CD14-positive monocyte (primary cell): ENCODE measurements at regions not wholly inside any gene's neighbourhood (a gene's known extent, or its start where the extent isn't known, plus 50 kb on each side); places are given as distances from the start of the nearest gene placed in this dataset.

Source experiments
- DNase-seq, 3 donors: peaks; one replicate each; pipeline ENCODE4 v3.0.0-alpha.2; 2011 to 2022
- H2AFZ ChIP-seq: 2 replicates; pipeline ENCODE4 v1.6.0; 2012; ENCODE audit warnings: mild to moderate bottlenecking, low read depth, low read length, inconsistent platforms; ENCODE audit not compliant: insufficient read depth, poor library complexity, severe bottlenecking
- H3K27ac ChIP-seq, 2 donors: 1 replicate in 1 of 2; 2 replicates in 1 of 2; pipeline ENCODE4 v1.5.1; 2012 to 2013; ENCODE audit warnings: low read length in 2 of 2, control low read depth in 1 of 2, inconsistent platforms in 1 of 2, low read depth in 1 of 2, mild to moderate bottlenecking in 1 of 2
- H3K27me3 ChIP-seq, 2 donors: one replicate each; pipeline versions ENCODE4 v1.6.0 to v1.6.1; 2011 to 2013; ENCODE audit warnings: low read length in 2 of 2; ENCODE audit not compliant: control insufficient read depth in 2 of 2, insufficient read depth in 2 of 2
- H3K36me3 ChIP-seq, 2 donors: replicated peaks in 1 of 2; 1 replicate in 1 of 2; 2 replicates in 1 of 2; pipeline versions ENCODE4 v1.5.1 to v1.6.1; 2012 to 2013; ENCODE audit warnings: low read length in 2 of 2, control low read depth in 1 of 2, inconsistent platforms in 1 of 2, mild to moderate bottlenecking in 1 of 2; ENCODE audit not compliant: insufficient read depth in 2 of 2, control insufficient read depth in 1 of 2
- H3K4me1 ChIP-seq, 2 donors: 1 replicate in 1 of 2; 2 replicates in 1 of 2; pipeline versions ENCODE4 v1.5.1 to v1.6.1; 2012 to 2013; ENCODE audit warnings: low read length in 2 of 2, control low read depth in 1 of 2, inconsistent platforms in 1 of 2, mild to moderate bottlenecking in 1 of 2, moderate library complexity in 1 of 2; ENCODE audit not compliant: insufficient read depth in 2 of 2, control insufficient read depth in 1 of 2
- H3K4me2 ChIP-seq: replicated peaks from 2 replicates; pipeline ENCODE3; 2012; ENCODE audit warnings: low read length, moderate library complexity, mild to moderate bottlenecking; ENCODE audit not compliant: poor library complexity, severe bottlenecking; ENCODE audit errors: extremely low read depth
- H3K4me3 ChIP-seq, 3 experiments: fragments of 200-600 bp in 1 of 3; sonication (generic) in 1 of 3; replicated peaks in 1 of 3; 1 replicate in 2 of 3; 2 replicates in 1 of 3; pipeline ENCODE4 v1.5.1; 2011 to 2013; ENCODE audit warnings: low read length in 3 of 3, mild to moderate bottlenecking in 3 of 3, control low read depth in 2 of 3, low read depth in 2 of 3, inconsistent platforms in 1 of 3, moderate library complexity in 1 of 3
- H3K79me2 ChIP-seq: 2 replicates; pipeline ENCODE4 v1.6.0; 2012; ENCODE audit warnings: mild to moderate bottlenecking, control low read depth, inconsistent platforms, low read length, moderate library complexity; ENCODE audit not compliant: insufficient read depth
- H3K9ac ChIP-seq: 2 replicates; pipeline ENCODE4 v1.6.0; 2017; ENCODE audit warnings: low read length, mild to moderate bottlenecking; ENCODE audit not compliant: insufficient read depth, poor library complexity, severe bottlenecking
- H3K9me3 ChIP-seq, 2 donors: replicated peaks in 1 of 2; 1 replicate in 1 of 2; 2 replicates in 1 of 2; pipeline versions ENCODE4 v1.5.1 to v1.6.1; 2012 to 2013; ENCODE audit warnings: low read length in 2 of 2, control low read depth in 1 of 2; ENCODE audit not compliant: control insufficient read depth in 1 of 2, insufficient read depth in 1 of 2
- H4K20me1 ChIP-seq: 2 replicates; pipeline ENCODE4 v1.6.0; 2012; ENCODE audit warnings: mild to moderate bottlenecking, low read length, control low read depth, moderate library complexity; ENCODE audit not compliant: insufficient read depth
- H3K27ac Mint-ChIP-seq, 7 donors: one replicate each; pipeline ENCODE4 v1.8.0; 2020; ENCODE audit warnings: mild to moderate bottlenecking in 7 of 7, mixed read lengths in 7 of 7, moderate library complexity in 6 of 7, inconsistent platforms in 2 of 7
- H3K27me3 Mint-ChIP-seq, 3 donors: one replicate each; pipeline ENCODE4 v1.8.0; 2021 to 2022; ENCODE audit warnings: low read depth in 3 of 3, mild to moderate bottlenecking in 3 of 3, mixed read lengths in 3 of 3, moderate library complexity in 3 of 3, inconsistent platforms in 1 of 3
- H3K36me3 Mint-ChIP-seq, 2 donors: one replicate each; pipeline ENCODE4 v1.8.0; 2020; ENCODE audit warnings: mixed read lengths in 2 of 2, inconsistent platforms in 1 of 2, mild to moderate bottlenecking in 1 of 2
- H3K4me1 Mint-ChIP-seq: one replicate; pipeline ENCODE4 v1.8.0; 2020; ENCODE audit warnings: mild to moderate bottlenecking, mixed read lengths
- H3K4me3 Mint-ChIP-seq, 2 donors: one replicate each; pipeline ENCODE4 v1.8.0; 2020; ENCODE audit warnings: mild to moderate bottlenecking in 2 of 2, mixed read lengths in 2 of 2, moderate library complexity in 1 of 2
- H3K9me3 Mint-ChIP-seq, 7 donors: one replicate each; pipeline ENCODE4 v1.8.0; 2020 to 2022; ENCODE audit warnings: mixed read lengths in 7 of 7, mild to moderate bottlenecking in 6 of 7, moderate library complexity in 6 of 7, inconsistent platforms in 2 of 7
- CTCF ChIP-seq: fragments of 200-600 bp; IDR thresholded peaks from one replicate; pipeline ENCODE4 v1.8.0; 2022; ENCODE audit warnings: antibody characterized with exemption, mild to moderate bottlenecking
- whole genome bisulfite sequencing: methylation state at CpG from one replicate; pipeline ENCODE4 v1.1.5; 2013; ENCODE audit warnings: missing lambda C conversion rate; ENCODE audit not compliant: insufficient coverage; 5-methylcytosine and 5-hydroxymethylcytosine counted together
- intact Hi-C, 2 donors: fragments of 100-400 bp; cut with micrococcal nuclease; formaldehyde crosslinking; loops; one replicate each; pipeline versions ENCODE4 v1.15.0 to v1.15.1; 2023

DNA sequence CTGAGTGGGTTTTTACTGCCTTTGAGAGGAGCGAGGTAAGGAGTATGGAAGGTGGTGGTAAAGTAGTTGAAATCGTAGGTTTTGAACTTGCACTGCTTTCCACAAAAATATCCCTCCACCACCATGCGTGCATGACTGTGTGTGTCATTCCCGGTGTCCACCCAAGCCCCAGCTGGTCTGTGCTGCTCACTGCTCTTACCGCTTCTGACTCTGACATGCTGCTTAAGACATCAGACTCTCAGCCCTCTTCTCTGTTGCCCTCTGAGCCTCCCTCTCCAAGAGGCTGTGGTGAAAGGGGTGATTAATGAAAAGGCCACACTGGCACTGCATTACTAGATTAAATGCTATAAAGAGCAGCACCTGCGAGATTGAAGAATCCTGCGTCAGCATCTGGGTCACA, 128.7 kb downstream of the SPATA19 start:
- H4K20me1 ChIP-seq = no peaks in the 10 kb centered on the region
- H3K4me3 ChIP-seq = no peak overlapping the region
- peaks cover 0 to 9% (median 2%) of the 10 kb centered on the region in 7 donors for H3K9me3 Mint-ChIP-seq
- H3K79me2 ChIP-seq = no peaks in the 10 kb centered on the region
- no peaks in the 10 kb centered on the region for H3K4me1 ChIP-seq
- intact Hi-C loops = no loop called here
- H3K27ac ChIP-seq = no peak overlapping the region
- no peak overlapping the region for H2AFZ ChIP-seq
- peaks cover 0 to 4% of the 10 kb centered on the region in 2 donors for H3K9me3 ChIP-seq
- 92% methylated on average over 2 of the region's 7 CpGs for WGBS
- no peak for DNase-seq
- H3K9ac ChIP-seq = no peak overlapping the region
- H3K27ac Mint-ChIP-seq = no peak overlapping the region
- H3K4me3 Mint-ChIP-seq = no peak overlapping the region
- peaks cover 0 to 4% (median 0%) of the 10 kb centered on the region in 3 donors for H3K27me3 Mint-ChIP-seq
- H3K27me3 ChIP-seq = no peaks in the 10 kb centered on the region
- no peaks in the 10 kb centered on the region for H3K36me3 Mint-ChIP-seq
- H3K36me3 ChIP-seq = no peaks in the 10 kb centered on the region
- TF ChIP-seq CTCF = no peak
- no peaks in the 10 kb centered on the region for H3K4me1 Mint-ChIP-seq
- H3K4me2 ChIP-seq = no peak overlapping the region

- H3K4me3 ChIP-seq = no peak overlapping the region
- H3K36me3 Mint-ChIP-seq = no peaks in the 10 kb centered on the region
- WGBS = 89% methylated on average over 6 of the region's 7 CpGs
- H3K9me3 ChIP-seq = peaks cover 0 to 4% of the 10 kb centered on the region in 2 donors
- H3K4me3 Mint-ChIP-seq = no peak overlapping the region
- no peaks in the 10 kb centered on the region for H3K79me2 ChIP-seq
- no peaks in the 10 kb centered on the region for H3K36me3 ChIP-seq
- no peak overlapping the region for H2AFZ ChIP-seq
- H3K27ac Mint-ChIP-seq = no peak overlapping the region
- H4K20me1 ChIP-seq = no peaks in the 10 kb centered on the region
- no peaks in the 10 kb centered on the region for H3K4me1 Mint-ChIP-seq
- DNase-seq = no peak
- no peak overlapping the region for H3K4me2 ChIP-seq
- no peak overlapping the region for H3K9ac ChIP-seq
- H3K27ac ChIP-seq = no peak overlapping the region
- no peak for TF ChIP-seq CTCF
- H3K9me3 Mint-ChIP-seq = peaks cover 0 to 9% (median 2%) of the 10 kb centered on the region in 7 donors
- no peaks in the 10 kb centered on the region for H3K27me3 ChIP-seq
- intact Hi-C loops = no loop called here
- H3K27me3 Mint-ChIP-seq = peaks cover 0 to 4% (median 0%) of the 10 kb centered on the region in 3 donors
- H3K4me1 ChIP-seq = no peaks in the 10 kb centered on the region
These were observed 129.7 kb downstream of the SPATA19 start for GRCh38 chr11:133715602-133716001.
